ENCODE measurements at regions not wholly inside any gene's neighbourhood (a gene's known extent, or its start where the extent isn't known, plus 50 kb on each side); places are given as distances from the start of the nearest gene placed in this dataset.

DNA sequence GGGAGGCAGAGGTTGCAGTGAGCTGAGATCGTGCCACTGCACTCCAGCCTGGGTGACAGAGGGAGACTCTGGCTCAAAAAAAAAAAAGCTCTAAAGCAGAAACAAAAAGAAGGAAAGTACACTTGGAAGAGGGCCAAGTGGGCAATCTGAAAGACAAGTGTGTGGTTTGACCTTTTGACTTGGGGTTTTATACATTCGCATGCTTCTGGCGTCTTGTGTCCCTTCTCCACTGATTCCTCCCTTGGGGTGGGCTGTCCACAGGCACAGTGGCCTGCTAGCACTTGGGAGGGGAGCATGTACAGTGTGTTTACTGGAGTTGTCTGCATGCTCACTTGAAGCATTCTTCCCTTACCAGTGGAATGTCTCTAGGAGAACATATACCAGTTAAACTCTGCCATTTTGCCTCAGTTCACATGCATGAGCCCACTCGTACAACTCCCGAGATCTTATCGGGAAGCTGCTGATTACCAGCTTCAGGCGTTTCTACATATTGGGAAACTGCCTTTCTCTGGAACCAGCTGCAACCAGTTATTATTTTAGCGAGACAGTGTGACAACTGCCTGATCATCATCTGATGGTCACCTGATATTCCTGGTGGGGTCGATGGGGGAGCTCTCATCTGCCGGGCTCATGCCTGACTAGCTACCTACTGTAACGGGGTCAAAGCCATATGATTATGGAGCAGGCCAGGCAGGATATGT lies 113.5 kb upstream of the ZNF678 start:
- H3K27ac ChIP-seq, result no peak overlapping the region
- DNase-seq, result no peak
- H3K27me3 ChIP-seq, result no peaks in the 10 kb centered on the region
- no peaks in the 10 kb centered on the region for H3K36me3 ChIP-seq (replicated peaks in 1 of 2)
- intact Hi-C loops (cut with DNase I), result loop anchor here in 1 of 2 donors (10.0 kb wide), 2 partner anchors 455 to 815 kb away; no protein-coding TSS in a partner anchor
- TF ChIP-seq, protein P1, sequence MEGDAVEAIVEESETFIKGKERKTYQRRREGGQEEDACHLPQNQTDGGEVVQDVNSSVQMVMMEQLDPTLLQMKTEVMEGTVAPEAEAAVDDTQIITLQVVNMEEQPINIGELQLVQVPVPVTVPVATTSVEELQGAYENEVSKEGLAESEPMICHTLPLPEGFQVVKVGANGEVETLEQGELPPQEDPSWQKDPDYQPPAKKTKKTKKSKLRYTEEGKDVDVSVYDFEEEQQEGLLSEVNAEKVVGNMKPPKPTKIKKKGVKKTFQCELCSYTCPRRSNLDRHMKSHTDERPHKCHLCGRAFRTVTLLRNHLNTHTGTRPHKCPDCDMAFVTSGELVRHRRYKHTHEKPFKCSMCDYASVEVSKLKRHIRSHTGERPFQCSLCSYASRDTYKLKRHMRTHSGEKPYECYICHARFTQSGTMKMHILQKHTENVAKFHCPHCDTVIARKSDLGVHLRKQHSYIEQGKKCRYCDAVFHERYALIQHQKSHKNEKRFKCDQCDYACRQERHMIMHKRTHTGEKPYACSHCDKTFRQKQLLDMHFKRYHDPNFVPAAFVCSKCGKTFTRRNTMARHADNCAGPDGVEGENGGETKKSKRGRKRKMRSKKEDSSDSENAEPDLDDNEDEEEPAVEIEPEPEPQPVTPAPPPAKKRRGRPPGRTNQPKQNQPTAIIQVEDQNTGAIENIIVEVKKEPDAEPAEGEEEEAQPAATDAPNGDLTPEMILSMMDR (IDR thresholded peaks at IDR 0.05), result no peak
- no peak for TF ChIP-seq POLR2A (IDR thresholded peaks at IDR 0.05)
- H3K4me3 ChIP-seq, result no peak overlapping the region
- H3K9me3 ChIP-seq (replicated peaks in 1 of 3), result no peaks in the 10 kb centered on the region
- 82 to 84% (median 83%) methylated on average over 11 of the region's 11 CpGs for WGBS, 4 donors
- H3K4me1 ChIP-seq (replicated peaks in 1 of 2), result no peaks in the 10 kb centered on the region

- intact Hi-C loops (cut with DNase I), result loop anchor here in 1 of 2 donors (10.0 kb wide), 2 partner anchors 454 to 814 kb away; no protein-coding TSS in a partner anchor
- no peak overlapping the region for H3K4me3 ChIP-seq
- H3K36me3 ChIP-seq (replicated peaks in 1 of 2), result no peaks in the 10 kb centered on the region
- WGBS, 4 donors, result 43 to 71% (median 54%) methylated on average over 6 of the region's 6 CpGs
- no peaks in the 10 kb centered on the region for H3K9me3 ChIP-seq (replicated peaks in 1 of 3)
- H3K27ac ChIP-seq, result no peak overlapping the region
- no peaks in the 10 kb centered on the region for H3K27me3 ChIP-seq
- peak in 2 of 7 donors; percentile 37 to 43 for DNase-seq
- H3K4me1 ChIP-seq (replicated peaks in 1 of 2), result no peaks in the 10 kb centered on the region
- TF ChIP-seq, protein P1 (IDR thresholded peaks at IDR 0.05), result peak in 3 of 6 experiments; percentile 12 to 27 (median 17)
- TF ChIP-seq POLR2A (IDR thresholded peaks at IDR 0.05), result no peak
Observed at GRCh38 chr1:227449051-227449450, 114.3 kb upstream of the ZNF678 start.

GRCh38 chr1:227447531-227447990 lies 115.8 kb upstream of the ZNF678 start:
- Histone ChIP-seq H3K27ac (no peak overlapping the region), H3K36me3 (replicated peaks in 1 of 2) (no peaks in the 10 kb centered on the region), H3K4me1 (replicated peaks in 1 of 2) (no peaks in the 10 kb centered on the region), H3K4me3 (no peak overlapping the region), H3K27me3 (no peaks in the 10 kb centered on the region), H3K9me3 (replicated peaks in 1 of 3) (no peaks in the 10 kb centered on the region)
- 49 to 88% (median 55%) methylated on average over 25 of the region's 25 CpGs for WGBS, 4 donors
- DNase-seq, result peak in 5 of 7 donors; percentile 26 to 70 (median 36)
- TF ChIP-seq, protein P1 (IDR thresholded peaks at IDR 0.05), result peak in 4 of 6 experiments; percentile 18 to 51 (median 35)
- TF ChIP-seq POLR2A (IDR thresholded peaks at IDR 0.05), result no peak
- intact Hi-C loops (cut with DNase I), result loop anchor here in 1 of 2 donors (10.0 kb wide), 2 partner anchors 453 to 813 kb away; no protein-coding TSS in a partner anchor

- H3K4me3 ChIP-seq, result no peak overlapping the region
- intact Hi-C loops (cut with DNase I), result loop anchor here in 1 of 2 donors (10.0 kb wide), 2 partner anchors 451 to 811 kb away; no protein-coding TSS in a partner anchor
- TF ChIP-seq, protein P1 (IDR thresholded peaks at IDR 0.05), result no peak
- no peak for TF ChIP-seq POLR2A (IDR thresholded peaks at IDR 0.05)
- no peaks in the 10 kb centered on the region for H3K9me3 ChIP-seq (replicated peaks in 1 of 3)
- WGBS, 4 donors, result 73 to 94% (median 86%) methylated on average over 2 of the region's 2 CpGs
- peaks cover 0 to 5% of the 10 kb centered on the region in 2 donors for H3K4me1 ChIP-seq (replicated peaks in 1 of 2)
- H3K36me3 ChIP-seq (replicated peaks in 1 of 2), result no peaks in the 10 kb centered on the region
- no peaks in the 10 kb centered on the region for H3K27me3 ChIP-seq
- no peak overlapping the region for H3K27ac ChIP-seq
- DNase-seq, result no peak
Observed at GRCh38 chr1:227445746-227446145, 117.6 kb upstream of the ZNF678 start.
